ENCODE measurements at regions not wholly inside any gene's neighbourhood (a gene's known extent, or its start where the extent isn't known, plus 50 kb on each side); places are given as distances from the start of the nearest gene placed in this dataset.
"Not testable (repeated sequence)": the region's sequence is repeated elsewhere in the genome, so short reads cannot be mapped to it uniquely, and the experiment has no call there.

- DNase-seq (ENCODE audit: low spot score in 2 of 2) = peak in 1 of 2 donors; percentile 44
- intact Hi-C loops (cut with DNase I; ENCODE audit: low total_unique reads) = no loop called here
- H3K4me3 ChIP-seq (ENCODE audit: low read depth, poor library complexity, severe bottlenecking) = no peak overlapping the region
- no peak for TF ChIP-seq POLR2A (IDR thresholded peaks at IDR 0.05)
- no peak for TF ChIP-seq CTCF (IDR thresholded peaks at IDR 0.05)
- WGBS, 2 donors = 10 to 13% methylated on average over 5 of the region's 5 CpGs
Measured at GRCh38 chr14:71355324-71356201, 448.3 kb downstream of the PCNX1 start.

DNA sequence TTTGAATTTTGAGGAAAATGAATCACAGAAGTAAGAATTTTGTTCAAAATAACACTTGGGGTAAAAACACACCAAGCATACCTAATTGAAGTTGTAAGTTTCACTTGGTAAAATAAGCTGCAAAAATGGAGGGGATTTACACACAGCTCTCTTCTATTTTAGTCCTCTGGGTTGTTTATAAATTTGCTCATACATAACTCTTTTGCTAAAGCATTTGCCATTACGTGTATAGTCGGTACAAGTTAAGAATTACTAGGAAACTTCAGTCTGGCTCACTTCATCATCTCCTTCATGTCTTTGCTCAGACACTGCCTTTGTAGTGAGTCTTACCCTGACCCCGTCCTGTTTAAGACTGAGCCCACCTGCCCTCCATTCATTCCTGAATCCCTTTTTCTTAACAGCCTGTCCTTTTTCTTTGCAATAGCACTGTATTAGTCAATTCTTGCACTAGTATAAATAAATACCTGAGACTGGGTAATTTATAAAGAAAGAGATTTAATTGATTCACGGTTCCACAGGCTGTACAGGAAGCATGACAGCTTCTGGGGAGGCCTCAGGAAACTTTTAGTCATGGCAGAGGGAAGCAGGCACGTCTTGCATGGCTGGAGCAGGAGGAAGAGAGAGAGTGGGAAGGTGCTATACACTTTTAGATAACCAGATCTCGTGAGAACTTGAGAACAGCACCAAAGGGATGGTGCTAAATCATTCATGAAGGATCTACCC, 451.1 kb downstream of the PCNX1 start:
- TF ChIP-seq POLR2A (IDR thresholded peaks at IDR 0.05) = no peak
- no peak for TF ChIP-seq CTCF (IDR thresholded peaks at IDR 0.05)

DNA sequence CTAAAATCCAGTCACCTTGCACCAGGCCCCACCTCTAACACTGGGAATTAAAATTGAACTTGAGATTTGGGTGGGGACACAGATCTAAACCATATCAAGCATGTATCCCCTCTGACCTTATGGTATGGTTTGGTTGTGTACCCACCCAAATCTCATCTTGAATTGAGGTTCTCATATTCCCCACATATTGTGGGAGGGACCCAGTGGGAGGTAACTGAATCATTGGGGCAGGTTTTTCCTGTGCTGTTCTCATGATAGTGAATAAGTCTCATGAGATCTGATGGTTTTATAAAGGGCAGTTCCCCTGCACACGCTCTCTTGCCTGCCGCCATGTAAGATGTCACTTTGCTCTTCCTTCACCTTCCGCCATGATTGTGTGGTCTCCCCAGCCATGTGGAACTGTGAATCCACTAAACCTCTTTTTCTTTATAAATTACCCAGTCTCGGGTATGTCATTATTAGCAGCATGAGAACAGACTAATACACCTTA, 451.7 kb downstream of the PCNX1 start:
- H3K4me3 ChIP-seq (ENCODE audit: low read depth, poor library complexity, severe bottlenecking); DNase-seq (ENCODE audit: low spot score in 2 of 2); intact Hi-C loops (cut with DNase I; ENCODE audit: low total_unique reads): not testable (repeated sequence)
- 90 to 98% methylated on average over 4 of the region's 4 CpGs for WGBS, 2 donors

More for the DNA sequence above, 451.1 kb downstream of the PCNX1 start:
- intact Hi-C loops (cut with DNase I; ENCODE audit: low total_unique reads) = no loop called here
- H3K4me3 ChIP-seq (ENCODE audit: low read depth, poor library complexity, severe bottlenecking) = no peak overlapping the region
- WGBS, 2 donors = 85 to 91% methylated on average over 6 of the region's 6 CpGs
- no peak for DNase-seq (ENCODE audit: low spot score in 2 of 2)

GRCh38 chr14:71359823-71360222, 452.6 kb downstream of the PCNX1 start:
- no peak overlapping the region for H3K4me3 ChIP-seq (ENCODE audit: low read depth, poor library complexity, severe bottlenecking)
- no peak for DNase-seq (ENCODE audit: low spot score in 2 of 2)
- WGBS, 2 donors = 85 to 88% methylated on average over 3 of the region's 3 CpGs
- intact Hi-C loops (cut with DNase I; ENCODE audit: low total_unique reads) = no loop called here
- TF ChIP-seq CTCF (IDR thresholded peaks at IDR 0.05) (no peak), POLR2A (IDR thresholded peaks at IDR 0.05) (no peak)

DNA sequence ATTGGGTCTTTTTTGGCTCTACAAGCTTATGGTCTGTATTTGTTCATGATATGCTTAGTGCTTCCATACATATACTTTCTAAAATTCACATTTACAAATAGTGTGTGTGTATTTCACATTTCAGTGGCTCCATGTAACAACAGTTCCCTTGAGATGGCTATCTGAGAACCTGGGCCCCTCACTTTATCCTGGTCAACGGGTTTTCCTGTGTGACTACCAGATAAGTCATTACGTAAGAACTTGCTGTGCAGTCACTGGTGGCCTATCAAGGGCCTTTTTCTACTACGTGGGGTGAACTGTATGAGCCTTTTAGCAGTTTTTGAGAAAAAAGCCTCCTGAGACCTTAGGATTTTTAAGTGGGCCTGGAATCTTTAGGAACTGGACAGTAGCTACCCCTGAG, 454.1 kb downstream of the PCNX1 start:
- WGBS, 2 donors = 85 to 86% methylated on average over 3 of the region's 3 CpGs
- intact Hi-C loops (cut with DNase I; ENCODE audit: low total_unique reads) = no loop called here
- TF ChIP-seq CTCF (IDR thresholded peaks at IDR 0.05) = no peak
- TF ChIP-seq POLR2A (IDR thresholded peaks at IDR 0.05) = no peak
- DNase-seq (ENCODE audit: low spot score in 2 of 2) = no peak
- H3K4me3 ChIP-seq (ENCODE audit: low read depth, poor library complexity, severe bottlenecking) = no peak overlapping the region

DNA sequence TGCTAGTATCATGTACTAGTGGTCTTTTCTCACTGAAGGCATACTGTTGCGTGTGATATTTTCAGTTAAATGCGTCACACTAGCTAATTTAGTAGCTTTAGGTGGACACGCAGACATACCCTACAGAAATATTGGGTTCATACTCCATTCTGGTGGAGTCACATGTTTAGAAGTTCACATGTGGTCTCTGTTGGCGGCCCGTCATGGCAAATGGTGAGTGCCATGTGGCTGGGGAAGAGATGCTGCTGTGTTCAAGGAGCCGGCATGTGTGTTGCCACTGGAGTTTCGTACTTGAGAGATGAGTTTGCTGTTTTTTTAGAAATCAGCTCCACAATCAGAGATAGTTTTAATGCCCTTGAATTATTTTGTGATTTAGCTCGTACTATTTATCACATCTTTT, 454.6 kb downstream of the PCNX1 start:
- H3K4me3 ChIP-seq (ENCODE audit: low read depth, poor library complexity, severe bottlenecking) = no peak overlapping the region
- no peak for TF ChIP-seq POLR2A (IDR thresholded peaks at IDR 0.05)
- TF ChIP-seq CTCF (IDR thresholded peaks at IDR 0.05) = no peak
- intact Hi-C loops (cut with DNase I; ENCODE audit: low total_unique reads) = no loop called here
- no peak for DNase-seq (ENCODE audit: low spot score in 2 of 2)
- WGBS, 2 donors = 98 to 99% methylated on average over 8 of the region's 8 CpGs

Measured in lower leg skin (tissue), 4 donors.